DND-41 (cell line): ENCODE measurements at regions not wholly inside any gene's neighbourhood (a gene's known extent, or its start where the extent isn't known, plus 50 kb on each side); places are given as distances from the start of the nearest gene placed in this dataset.
"Not testable (repeated sequence)": the region's sequence is repeated elsewhere in the genome, so short reads cannot be mapped to it uniquely, and the experiment has no call there.

ENCODE experiments used
- ATAC-seq: fragments of 200-7000 bp; cut with Tn5 transposase; 3 replicates; pipeline ENCODE4 v1.9.1; 2021; ENCODE audit warnings: low read depth; ENCODE audit not compliant: insufficient read depth
- DNase-seq: peaks from one replicate; pipeline ENCODE4 v3.0.0-alpha.2; 2020
- H2AFZ ChIP-seq: 2 replicates; pipeline ENCODE4 v1.6.0; 2012; ENCODE audit warnings: low read depth, low read length
- H3K27ac ChIP-seq: 2 replicates; pipeline ENCODE4 v1.5.1; 2012; ENCODE audit warnings: low read length, inconsistent platforms
- H3K27me3 ChIP-seq: fragments of 200-600 bp; sonication (generic); 2 replicates; pipeline ENCODE4 v1.6.0; 2012; ENCODE audit warnings: low read length, mild to moderate bottlenecking, inconsistent platforms; ENCODE audit not compliant: insufficient read depth, poor library complexity
- H3K36me3 ChIP-seq: 2 replicates; pipeline ENCODE4 v1.5.1; 2012; ENCODE audit warnings: low read length, inconsistent platforms; ENCODE audit not compliant: insufficient read depth
- H3K4me1 ChIP-seq: 2 replicates; pipeline ENCODE4 v1.5.1; 2012; ENCODE audit warnings: mild to moderate bottlenecking, low read length; ENCODE audit not compliant: insufficient read depth
- H3K4me2 ChIP-seq: 2 replicates; pipeline ENCODE4 v1.6.0; 2012; ENCODE audit warnings: mild to moderate bottlenecking, moderate library complexity, low read length, inconsistent platforms; ENCODE audit not compliant: insufficient read depth
- H3K4me3 ChIP-seq, 2 experiments: fragments of 200-600 bp in 1 of 2; shearing (Covaris generic) in 1 of 2; 2 replicates each; pipeline ENCODE4 v1.5.1; 2012 to 2016; ENCODE audit warnings: inconsistent platforms in 2 of 2, low read length in 2 of 2, mild to moderate bottlenecking in 2 of 2, low read depth in 1 of 2, moderate library complexity in 1 of 2
- H3K79me2 ChIP-seq: 2 replicates; pipeline ENCODE4 v1.6.0; 2012; ENCODE audit warnings: low read length, inconsistent platforms; ENCODE audit not compliant: insufficient read depth
- H3K9ac ChIP-seq: 2 replicates; pipeline ENCODE4 v1.6.0; 2012; ENCODE audit warnings: low read depth, mild to moderate bottlenecking, inconsistent platforms, low read length, moderate library complexity
- H3K9me3 ChIP-seq: 2 replicates; pipeline ENCODE4 v1.5.1; 2012; ENCODE audit warnings: low read length, moderate library complexity, mild to moderate bottlenecking, inconsistent platforms; ENCODE audit not compliant: insufficient read depth, severe bottlenecking
- H4K20me1 ChIP-seq: 2 replicates; pipeline ENCODE4 v1.6.0; 2012; ENCODE audit warnings: low read length; ENCODE audit not compliant: insufficient read depth
- CTCF ChIP-seq: IDR thresholded peaks from 2 replicates; pipeline ENCODE4 v1.5.1; 2012; ENCODE audit warnings: borderline replicate concordance, low read length, moderate library complexity, mild to moderate bottlenecking; ENCODE audit not compliant: poor library complexity, severe bottlenecking; ENCODE audit errors: extremely low read depth
- EZH2 ChIP-seq: IDR thresholded peaks from 3 replicates; pipeline ENCODE4 v1.6.1; 2012; ENCODE audit warnings: borderline replicate concordance, low read depth, mild to moderate bottlenecking, moderate library complexity, low read length, inconsistent platforms; ENCODE audit not compliant: severe bottlenecking

GRCh38 chr6:4358414-4359107, 223.2 kb upstream of the ECI2 start:
- no peaks in the 10 kb centered on the region for H3K4me1 ChIP-seq
- no peaks in the 10 kb centered on the region for H4K20me1 ChIP-seq
- H3K36me3 ChIP-seq: no peaks in the 10 kb centered on the region
- no peak overlapping the region for H3K4me2 ChIP-seq
- ATAC-seq (no peak), DNase-seq (no peak)
- no peak overlapping the region for H2AFZ ChIP-seq
- no peaks in the 10 kb centered on the region for H3K9me3 ChIP-seq
- no peak overlapping the region for H3K27ac ChIP-seq
- no peaks in the 10 kb centered on the region for H3K79me2 ChIP-seq
- H3K9ac ChIP-seq: no peak overlapping the region
- no peak overlapping the region for H3K4me3 ChIP-seq
- H3K27me3 ChIP-seq: peaks cover 7% of the 10 kb centered on the region
- TF ChIP-seq CTCF (no peak), EZH2 (no peak)

- not testable (repeated sequence) for H3K4me3 ChIP-seq, H3K9ac ChIP-seq, H4K20me1 ChIP-seq, DNase-seq, H2AFZ ChIP-seq, ATAC-seq, H3K36me3 ChIP-seq, H3K79me2 ChIP-seq, H3K4me2 ChIP-seq, H3K9me3 ChIP-seq, H3K27me3 ChIP-seq, H3K27ac ChIP-seq, H3K4me1 ChIP-seq
Observed at GRCh38 chr6:4357660-4358152, 222.3 kb upstream of the ECI2 start.

- Histone ChIP-seq H3K79me2 (no peaks in the 10 kb centered on the region), H3K4me1 (no peaks in the 10 kb centered on the region), H3K36me3 (no peaks in the 10 kb centered on the region), H3K4me3 (no peak overlapping the region), H3K4me2 (no peak overlapping the region), H3K27me3 (no peaks in the 10 kb centered on the region), H3K27ac (no peak overlapping the region), H4K20me1 (no peaks in the 10 kb centered on the region), H3K9ac (no peak overlapping the region), H2AFZ (no peak overlapping the region), H3K9me3 (no peaks in the 10 kb centered on the region)
- TF ChIP-seq CTCF (no peak), EZH2 (no peak)
- DNase-seq (no peak), ATAC-seq (no peak)
Observed at GRCh38 chr6:4356899-4357659, 221.7 kb upstream of the ECI2 start.

- H3K9me3 ChIP-seq: no peaks in the 10 kb centered on the region
- no peak overlapping the region for H2AFZ ChIP-seq
- no peak for ATAC-seq
- H3K4me2 ChIP-seq: no peak overlapping the region
- H3K27ac ChIP-seq: no peak overlapping the region
- H3K27me3 ChIP-seq: no peaks in the 10 kb centered on the region
- H3K9ac ChIP-seq: no peak overlapping the region
- no peaks in the 10 kb centered on the region for H3K4me1 ChIP-seq
- no peaks in the 10 kb centered on the region for H4K20me1 ChIP-seq
- no peak for DNase-seq
- no peak overlapping the region for H3K4me3 ChIP-seq
- no peaks in the 10 kb centered on the region for H3K36me3 ChIP-seq
- TF ChIP-seq CTCF (no peak), EZH2 (no peak)
- H3K79me2 ChIP-seq: no peaks in the 10 kb centered on the region
Observed at GRCh38 chr6:4355241-4355640, 219.9 kb upstream of the ECI2 start.
